ENCODE measurements at regions not wholly inside any gene's neighbourhood (a gene's known extent, or its start where the extent isn't known, plus 50 kb on each side); places are given as distances from the start of the nearest gene placed in this dataset.

DNA sequence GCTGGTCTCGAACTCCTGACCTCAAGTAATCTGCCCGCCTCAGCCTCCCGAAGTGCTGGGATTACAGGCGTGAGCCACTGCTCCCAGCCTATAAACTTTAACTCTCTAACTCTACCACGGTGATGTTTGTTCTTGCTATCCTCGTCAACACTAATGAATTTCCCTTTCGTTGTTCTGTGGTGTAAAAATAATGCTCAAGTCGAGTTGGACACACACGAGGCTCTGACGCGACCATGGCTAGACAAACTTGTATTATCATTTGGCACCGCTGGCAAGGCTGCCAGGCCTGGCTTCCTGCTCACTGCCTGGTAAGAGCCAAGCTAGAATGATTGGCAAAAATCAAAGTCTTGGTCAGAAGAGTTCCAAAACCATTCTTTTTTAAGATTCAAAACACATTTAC is 167.0 kb upstream of the KLF6 start (continued):
- TF ChIP-seq, protein P1, sequence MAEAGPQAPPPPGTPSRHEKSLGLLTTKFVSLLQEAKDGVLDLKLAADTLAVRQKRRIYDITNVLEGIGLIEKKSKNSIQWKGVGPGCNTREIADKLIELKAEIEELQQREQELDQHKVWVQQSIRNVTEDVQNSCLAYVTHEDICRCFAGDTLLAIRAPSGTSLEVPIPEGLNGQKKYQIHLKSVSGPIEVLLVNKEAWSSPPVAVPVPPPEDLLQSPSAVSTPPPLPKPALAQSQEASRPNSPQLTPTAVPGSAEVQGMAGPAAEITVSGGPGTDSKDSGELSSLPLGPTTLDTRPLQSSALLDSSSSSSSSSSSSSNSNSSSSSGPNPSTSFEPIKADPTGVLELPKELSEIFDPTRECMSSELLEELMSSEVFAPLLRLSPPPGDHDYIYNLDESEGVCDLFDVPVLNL (CRISPR knock-in tag; IDR thresholded peaks at IDR 0.05; ENCODE audit: low read depth), result no peak
- no peak for TF ChIP-seq ZC3H8 (IDR thresholded peaks at IDR 0.05)
- TF ChIP-seq, protein P2, sequence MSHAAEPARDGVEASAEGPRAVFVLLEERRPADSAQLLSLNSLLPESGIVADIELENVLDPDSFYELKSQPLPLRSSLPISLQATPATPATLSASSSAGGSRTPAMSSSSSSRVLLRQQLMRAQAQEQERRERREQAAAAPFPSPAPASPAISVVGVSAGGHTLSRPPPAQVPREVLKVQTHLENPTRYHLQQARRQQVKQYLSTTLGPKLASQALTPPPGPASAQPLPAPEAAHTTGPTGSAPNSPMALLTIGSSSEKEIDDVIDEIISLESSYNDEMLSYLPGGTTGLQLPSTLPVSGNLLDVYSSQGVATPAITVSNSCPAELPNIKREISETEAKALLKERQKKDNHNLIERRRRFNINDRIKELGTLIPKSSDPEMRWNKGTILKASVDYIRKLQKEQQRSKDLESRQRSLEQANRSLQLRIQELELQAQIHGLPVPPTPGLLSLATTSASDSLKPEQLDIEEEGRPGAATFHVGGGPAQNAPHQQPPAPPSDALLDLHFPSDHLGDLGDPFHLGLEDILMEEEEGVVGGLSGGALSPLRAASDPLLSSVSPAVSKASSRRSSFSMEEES (CRISPR knock-in tag; IDR thresholded peaks at IDR 0.05), result no peak
- no peak for TF ChIP-seq CXXC5 (CRISPR knock-in tag; IDR thresholded peaks at IDR 0.05)
- no peak for TF ChIP-seq FOXJ2 (tag; IDR thresholded peaks at IDR 0.05)
- TF ChIP-seq, protein P3, sequence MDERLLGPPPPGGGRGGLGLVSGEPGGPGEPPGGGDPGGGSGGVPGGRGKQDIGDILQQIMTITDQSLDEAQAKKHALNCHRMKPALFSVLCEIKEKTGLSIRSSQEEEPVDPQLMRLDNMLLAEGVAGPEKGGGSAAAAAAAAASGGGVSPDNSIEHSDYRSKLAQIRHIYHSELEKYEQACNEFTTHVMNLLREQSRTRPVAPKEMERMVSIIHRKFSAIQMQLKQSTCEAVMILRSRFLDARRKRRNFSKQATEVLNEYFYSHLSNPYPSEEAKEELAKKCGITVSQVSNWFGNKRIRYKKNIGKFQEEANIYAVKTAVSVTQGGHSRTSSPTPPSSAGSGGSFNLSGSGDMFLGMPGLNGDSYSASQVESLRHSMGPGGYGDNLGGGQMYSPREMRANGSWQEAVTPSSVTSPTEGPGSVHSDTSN (CRISPR knock-in tag; IDR thresholded peaks at IDR 0.05; ENCODE audit: low read depth), result no peak
- TF ChIP-seq, protein P3 (tag; conservative IDR thresholded peaks at IDR 0.05; ENCODE audit: low read depth), result no peak

Data from K562 (cell line).